ENCODE measurements at regions not wholly inside any gene's neighbourhood (a gene's known extent, or its start where the extent isn't known, plus 50 kb on each side); places are given as distances from the start of the nearest gene placed in this dataset.

GRCh38 chr15:38874464-38874863, 309.9 kb upstream of the RASGRP1 start:
- Mint-ChIP-seq H3K9me3 (no peaks in the 10 kb centered on the region), H3K27ac (no peak overlapping the region), H3K4me3 (no peak overlapping the region), H3K27me3 (no peaks in the 10 kb centered on the region), H3K4me1 (ENCODE audit: unreplicated experiment) (peaks cover 35% of the 10 kb centered on the region), H3K36me3 (no peaks in the 10 kb centered on the region)
- DNase-seq (ENCODE audit: extremely low spot score, unreplicated experiment) = no peak
- no peak for TF ChIP-seq CTCF (conservative IDR thresholded peaks at IDR 0.05)

- no peak for TF ChIP-seq CTCF (conservative IDR thresholded peaks at IDR 0.05)
- no peak for DNase-seq (ENCODE audit: extremely low spot score, unreplicated experiment)
- H3K27ac Mint-ChIP-seq = no peak overlapping the region
- no peak overlapping the region for H3K4me3 Mint-ChIP-seq
- H3K4me1 Mint-ChIP-seq (ENCODE audit: unreplicated experiment) = peaks cover 35% of the 10 kb centered on the region
- no peaks in the 10 kb centered on the region for H3K9me3 Mint-ChIP-seq
- H3K36me3 Mint-ChIP-seq = no peaks in the 10 kb centered on the region
- no peaks in the 10 kb centered on the region for H3K27me3 Mint-ChIP-seq
Measured at GRCh38 chr15:38876211-38876610, 311.6 kb upstream of the RASGRP1 start.

GRCh38 chr15:38876621-38877020, 312.0 kb upstream of the RASGRP1 start:
- Mint-ChIP-seq H3K36me3 (no peaks in the 10 kb centered on the region), H3K9me3 (no peaks in the 10 kb centered on the region), H3K27me3 (no peaks in the 10 kb centered on the region), H3K27ac (no peak overlapping the region), H3K4me3 (no peak overlapping the region), H3K4me1 (ENCODE audit: unreplicated experiment) (peaks cover 35% of the 10 kb centered on the region)
- no peak for TF ChIP-seq CTCF (conservative IDR thresholded peaks at IDR 0.05)
- no peak for DNase-seq (ENCODE audit: extremely low spot score, unreplicated experiment)

GRCh38 chr15:38877471-38877870, 312.9 kb upstream of the RASGRP1 start:
- Mint-ChIP-seq H3K4me1 (ENCODE audit: unreplicated experiment) (peaks cover 35% of the 10 kb centered on the region), H3K36me3 (no peaks in the 10 kb centered on the region), H3K27me3 (no peaks in the 10 kb centered on the region), H3K4me3 (no peak overlapping the region), H3K9me3 (no peaks in the 10 kb centered on the region), H3K27ac (no peak overlapping the region)
- no peak for DNase-seq (ENCODE audit: extremely low spot score, unreplicated experiment)
- no peak for TF ChIP-seq CTCF (conservative IDR thresholded peaks at IDR 0.05)

- Mint-ChIP-seq H3K27ac (no peak overlapping the region), H3K4me3 (no peak overlapping the region), H3K4me1 (ENCODE audit: unreplicated experiment) (peaks cover 33% of the 10 kb centered on the region), H3K36me3 (no peaks in the 10 kb centered on the region), H3K9me3 (no peaks in the 10 kb centered on the region), H3K27me3 (no peaks in the 10 kb centered on the region)
- no peak for TF ChIP-seq CTCF (conservative IDR thresholded peaks at IDR 0.05)
- DNase-seq (ENCODE audit: extremely low spot score, unreplicated experiment) = no peak
Measured at GRCh38 chr15:38878026-38878425, 313.4 kb upstream of the RASGRP1 start.

GRCh38 chr15:38878926-38879325, 314.3 kb upstream of the RASGRP1 start:
- Mint-ChIP-seq H3K4me3 (no peak overlapping the region), H3K4me1 (ENCODE audit: unreplicated experiment) (peaks cover 28% of the 10 kb centered on the region), H3K27ac (no peak overlapping the region), H3K9me3 (no peaks in the 10 kb centered on the region), H3K27me3 (no peaks in the 10 kb centered on the region), H3K36me3 (no peaks in the 10 kb centered on the region)
- TF ChIP-seq CTCF (conservative IDR thresholded peaks at IDR 0.05) = no peak
- no peak for DNase-seq (ENCODE audit: extremely low spot score, unreplicated experiment)
